ENCODE measurements at regions not wholly inside any gene's neighbourhood (a gene's known extent, or its start where the extent isn't known, plus 50 kb on each side); places are given as distances from the start of the nearest gene placed in this dataset.

DNA sequence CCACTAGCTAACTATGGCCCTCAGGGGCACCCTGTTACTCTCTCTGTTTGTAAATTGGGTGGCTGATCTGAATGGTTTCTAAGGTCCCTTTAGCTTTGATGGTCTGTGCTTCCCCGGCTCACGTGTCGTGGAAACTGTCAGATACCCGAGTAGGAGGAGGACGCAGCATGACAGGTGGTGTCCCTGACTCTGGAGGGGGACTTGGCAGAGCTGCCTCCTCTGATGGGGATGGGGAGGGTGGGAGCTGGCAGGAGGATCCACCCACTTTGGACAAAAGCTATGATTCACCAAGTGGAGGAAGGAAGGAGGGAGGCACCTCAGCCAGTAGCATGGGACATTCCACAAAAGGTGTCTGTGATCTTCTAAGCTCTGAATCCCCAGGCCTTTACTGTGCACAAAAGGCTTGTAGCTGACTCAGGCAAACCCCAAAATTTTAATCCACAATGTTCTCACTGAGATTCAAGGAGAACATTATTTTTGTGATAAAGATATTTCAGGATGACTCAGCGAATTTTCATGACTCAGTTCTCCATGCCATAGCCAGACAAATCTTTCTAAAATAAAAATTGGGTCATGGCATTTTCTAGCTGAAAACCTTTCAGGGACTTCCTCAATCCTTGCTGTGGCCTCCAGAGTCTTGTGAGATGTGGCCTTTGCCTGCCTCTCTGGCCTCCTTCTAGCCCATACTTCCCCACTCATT lies 131.0 kb upstream of the BRINP1 start:
- no peak for DNase-seq (ENCODE audit: low read depth in 2 of 2)

DNA sequence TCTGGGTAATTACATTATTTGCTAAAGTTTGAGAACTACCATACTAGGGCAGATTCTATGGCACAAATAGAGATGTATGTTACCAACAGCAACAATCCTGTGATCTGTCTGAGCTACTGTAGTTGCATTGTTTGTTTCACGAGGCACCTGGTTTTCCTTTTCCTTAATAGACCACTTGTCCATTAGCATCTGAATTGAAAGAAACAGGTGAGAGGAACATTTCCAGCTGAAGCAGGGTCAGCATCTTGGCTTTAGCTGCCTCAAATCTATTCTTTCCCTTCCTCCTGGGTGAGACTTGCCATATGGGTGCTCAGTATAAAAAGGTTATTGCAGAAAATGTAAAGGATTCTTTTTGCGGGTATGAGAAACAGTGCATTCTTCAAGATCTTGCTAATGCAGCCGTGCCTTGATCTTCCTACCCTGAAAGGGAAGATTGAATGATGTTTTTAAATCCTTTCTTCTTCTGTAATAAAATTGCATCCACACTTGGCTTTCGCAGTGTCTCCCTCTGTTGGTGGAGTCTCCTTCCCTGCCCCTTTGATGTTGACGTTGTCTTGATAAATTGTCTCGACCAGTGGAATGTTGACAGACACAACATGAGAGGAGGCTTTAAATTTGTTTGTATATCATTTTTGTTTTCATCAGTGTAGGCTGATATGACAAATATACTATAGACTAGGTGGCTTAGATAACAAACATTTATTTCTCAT lies 118.0 kb upstream of the BRINP1 start:
- DNase-seq (ENCODE audit: low read depth in 2 of 2), result no peak

DNA sequence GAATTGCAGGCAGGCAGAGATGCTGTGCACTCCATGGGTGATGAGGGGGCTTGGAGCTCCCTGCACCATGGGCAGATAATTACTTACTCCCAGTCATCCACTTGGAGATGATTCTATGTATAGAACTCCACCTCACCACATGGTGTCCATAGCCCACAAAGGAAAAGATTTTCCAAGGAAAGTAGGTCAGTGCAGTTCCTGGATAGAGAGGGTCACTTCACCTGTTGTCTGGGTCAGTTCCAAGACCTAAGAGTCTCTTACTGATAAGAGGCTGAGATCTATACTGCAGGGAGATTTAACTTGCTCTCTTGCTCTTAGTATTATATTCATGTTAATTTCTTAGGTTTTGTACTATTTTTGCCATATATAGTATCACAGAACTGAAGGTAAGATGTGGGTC lies 113.9 kb upstream of the BRINP1 start:
- DNase-seq (ENCODE audit: low read depth in 2 of 2), result no peak

DNA sequence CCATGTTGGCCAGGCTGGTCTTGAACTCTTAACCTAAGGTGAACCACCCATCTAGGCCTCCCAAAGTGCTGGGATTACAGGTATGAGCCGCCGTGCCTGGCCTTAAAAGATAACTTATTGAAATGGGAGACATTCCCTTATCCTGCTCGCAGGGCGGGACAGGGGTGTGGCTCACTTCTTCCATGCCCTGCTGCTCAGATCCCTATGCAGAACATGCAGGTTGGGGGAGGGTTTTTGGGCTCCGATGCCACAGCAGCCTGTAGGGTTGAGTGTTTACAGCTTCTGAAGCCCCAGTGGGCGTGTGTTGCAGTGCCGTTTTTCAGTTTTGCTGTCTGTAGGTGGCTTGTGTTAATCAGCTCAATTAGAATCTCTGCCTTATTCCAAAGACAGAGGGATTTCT lies 108.0 kb upstream of the BRINP1 start:
- no peak for DNase-seq (ENCODE audit: low read depth in 2 of 2)

DNA sequence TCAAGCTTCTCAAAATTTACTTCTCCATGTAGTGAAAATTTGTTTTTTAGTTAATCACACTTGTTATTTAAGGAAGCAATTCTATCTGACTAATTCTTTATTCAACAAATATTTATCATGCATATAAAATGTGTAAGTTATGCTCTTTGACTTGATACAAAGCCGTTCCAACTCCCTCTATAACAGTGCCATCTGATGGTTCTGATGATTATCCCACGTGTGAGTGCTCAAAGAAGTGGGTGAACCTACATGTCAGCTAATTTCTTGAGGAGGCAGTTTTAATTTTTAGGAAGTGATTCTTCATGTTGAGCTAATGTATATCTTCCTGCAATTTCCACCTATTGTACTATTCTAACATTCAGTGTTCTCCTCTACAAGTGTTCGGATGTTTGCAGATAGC lies 88.8 kb upstream of the BRINP1 start:
- DNase-seq (ENCODE audit: low read depth in 2 of 2), result no peak

DNA sequence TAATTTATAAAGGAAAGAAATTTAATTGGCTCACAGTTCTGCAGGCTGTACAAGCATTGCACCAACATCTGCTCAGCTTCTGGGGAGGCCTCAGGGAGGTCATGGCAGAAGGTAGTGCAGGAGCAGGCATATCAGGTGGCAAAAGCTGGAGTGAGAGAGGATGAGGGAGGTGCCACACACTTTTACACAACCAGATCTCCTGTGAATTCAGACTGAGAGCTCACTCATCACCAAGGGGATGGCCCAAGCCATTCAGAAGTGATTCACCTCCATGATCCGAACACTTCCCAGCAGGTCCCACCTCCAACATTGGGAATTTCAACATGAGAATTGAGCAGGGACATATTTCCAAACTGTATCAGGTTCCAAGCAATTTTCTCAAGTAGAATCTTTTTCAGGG lies 84.7 kb upstream of the BRINP1 start:
- DNase-seq (ENCODE audit: low read depth in 2 of 2), result no peak

DNA sequence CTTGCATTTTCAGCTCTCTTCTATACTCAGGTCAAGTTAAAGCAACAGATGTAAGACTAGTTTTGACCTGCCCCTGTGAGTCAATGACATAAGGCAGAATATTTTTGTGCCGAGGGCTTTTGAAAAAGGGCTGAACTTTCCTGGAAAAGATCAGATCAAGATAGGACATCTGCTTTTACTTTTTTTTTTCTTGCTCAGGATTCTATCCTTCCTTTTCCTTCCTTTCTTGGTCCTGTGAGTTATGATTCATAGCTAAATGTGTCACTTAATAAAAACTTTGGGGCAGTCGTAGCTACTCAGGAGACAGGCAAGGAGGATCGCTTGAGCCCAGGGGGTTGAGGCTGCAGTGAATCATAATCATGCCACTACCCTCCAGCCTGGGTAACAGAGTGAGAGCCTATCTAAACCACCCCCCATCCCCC lies 84.3 kb upstream of the BRINP1 start:
- DNase-seq (ENCODE audit: low read depth in 2 of 2), result no peak

DNA sequence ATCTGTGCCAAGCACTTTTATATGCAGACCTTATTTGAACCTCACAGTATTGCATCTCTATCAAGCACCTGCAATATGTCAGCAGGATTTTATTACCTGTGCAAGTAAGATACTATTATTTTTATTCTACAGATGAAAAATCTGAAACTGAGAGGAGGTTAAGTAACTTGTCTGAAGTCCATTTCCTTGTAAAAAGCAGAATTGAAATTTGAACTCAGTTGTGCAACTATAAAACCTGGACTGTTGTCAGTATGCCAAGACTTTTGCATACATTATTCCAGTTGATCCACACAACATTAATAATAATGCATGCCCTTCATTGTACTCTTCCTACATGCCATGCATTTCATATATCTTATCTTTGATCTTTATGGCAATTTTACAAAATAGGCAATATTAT lies 82.2 kb upstream of the BRINP1 start:
- no peak for DNase-seq (ENCODE audit: low read depth in 2 of 2)

DNA sequence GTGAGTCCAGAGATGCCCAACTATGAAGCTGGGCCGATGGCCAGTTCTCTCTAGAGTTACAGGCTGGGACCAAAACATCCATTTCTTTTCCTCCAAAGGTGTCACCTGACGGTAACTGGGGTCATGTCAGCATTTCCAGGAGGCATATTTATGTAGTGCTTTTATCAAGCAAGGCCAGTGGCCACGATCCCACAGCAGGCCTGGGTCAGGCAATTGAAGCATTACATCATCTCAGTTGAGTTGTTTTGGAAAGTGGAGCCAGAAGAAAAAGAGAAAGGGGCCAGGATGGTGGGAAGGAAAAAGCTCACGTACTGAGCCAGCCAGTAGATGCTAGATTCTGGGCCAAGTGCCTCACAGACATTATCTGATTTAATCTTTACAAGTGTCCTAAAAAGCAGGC lies 73.9 kb upstream of the BRINP1 start:
- no peak for DNase-seq (ENCODE audit: low read depth in 2 of 2)

DNA sequence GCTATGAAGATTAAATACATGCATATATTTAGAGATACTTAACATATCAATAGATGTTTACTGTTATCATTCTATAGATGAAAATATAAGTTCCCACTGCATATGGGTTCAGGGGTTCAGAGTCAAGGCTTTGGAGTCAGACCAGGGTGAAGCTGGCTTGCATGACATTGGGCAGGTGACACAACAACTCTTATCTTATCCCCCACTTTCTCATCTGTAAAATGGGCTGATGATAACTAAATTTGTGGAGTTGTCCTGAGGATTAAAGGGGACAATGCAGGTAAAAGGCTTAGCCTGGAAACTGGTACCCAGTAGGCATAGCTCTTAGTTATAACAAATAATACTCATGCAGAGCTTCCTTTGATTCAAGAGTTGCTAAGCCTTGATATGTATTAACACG lies 72.6 kb upstream of the BRINP1 start:
- DNase-seq (ENCODE audit: low read depth in 2 of 2), result no peak

DNA sequence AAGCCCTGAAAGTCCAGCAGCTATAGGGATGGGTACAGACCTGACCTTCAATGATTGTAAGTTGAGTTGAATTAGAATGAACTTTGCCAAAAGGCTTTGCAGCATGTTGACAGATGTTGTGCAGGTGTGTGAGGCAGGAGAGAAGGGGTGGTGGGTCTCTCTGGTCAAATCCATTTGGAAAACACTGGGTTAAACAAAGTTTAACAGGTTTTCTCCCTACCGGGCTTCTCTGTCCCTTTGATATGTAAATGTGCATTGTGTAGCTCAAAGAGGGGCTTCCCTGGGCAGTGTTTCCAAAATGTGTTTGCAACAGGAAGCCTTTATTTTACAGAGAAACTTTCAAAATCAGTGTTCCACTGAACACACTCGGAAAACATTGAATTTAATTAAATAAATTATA lies 72.1 kb upstream of the BRINP1 start:
- DNase-seq (ENCODE audit: low read depth in 2 of 2), result no peak

DNA sequence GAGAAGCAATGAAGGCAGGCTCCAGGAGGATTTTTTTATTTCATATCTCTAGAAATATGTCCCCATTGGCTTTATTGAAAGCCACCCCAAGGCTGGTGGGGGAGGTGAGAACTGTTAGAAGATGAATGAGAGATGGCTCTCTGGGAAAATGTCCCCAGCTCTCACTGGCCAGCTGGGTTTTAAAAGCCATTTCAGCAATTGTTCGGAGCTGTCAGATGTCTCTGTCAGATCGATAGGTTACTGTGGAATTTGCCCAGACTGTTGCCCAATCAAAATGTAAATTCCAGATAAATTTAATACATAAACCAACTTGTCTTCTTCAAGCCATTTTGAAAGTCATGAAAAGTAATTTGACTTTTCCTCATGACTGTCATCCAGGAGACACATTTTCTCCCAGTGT lies 67.0 kb upstream of the BRINP1 start:
- no peak for DNase-seq (ENCODE audit: low read depth in 2 of 2)

DNA sequence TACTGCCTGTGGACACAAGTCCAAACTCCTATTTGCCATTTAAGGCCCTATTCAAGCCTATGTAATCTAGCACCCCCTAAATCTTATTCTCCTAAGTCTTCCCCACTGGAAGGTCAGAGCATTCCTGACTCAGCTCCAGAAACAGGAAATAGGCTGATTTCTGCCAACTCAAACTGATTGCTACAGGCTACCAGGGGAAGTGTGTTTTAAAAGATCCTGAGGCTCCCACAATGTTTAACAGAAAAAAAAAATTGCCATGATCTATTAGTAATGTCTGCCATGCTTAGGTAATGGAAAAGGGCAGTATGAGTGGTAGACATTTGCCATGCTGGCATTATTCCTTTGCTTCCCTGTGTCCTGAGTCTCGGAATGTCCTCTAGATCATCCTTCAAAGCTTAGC lies 65.8 kb upstream of the BRINP1 start:
- DNase-seq (ENCODE audit: low read depth in 2 of 2), result no peak

DNA sequence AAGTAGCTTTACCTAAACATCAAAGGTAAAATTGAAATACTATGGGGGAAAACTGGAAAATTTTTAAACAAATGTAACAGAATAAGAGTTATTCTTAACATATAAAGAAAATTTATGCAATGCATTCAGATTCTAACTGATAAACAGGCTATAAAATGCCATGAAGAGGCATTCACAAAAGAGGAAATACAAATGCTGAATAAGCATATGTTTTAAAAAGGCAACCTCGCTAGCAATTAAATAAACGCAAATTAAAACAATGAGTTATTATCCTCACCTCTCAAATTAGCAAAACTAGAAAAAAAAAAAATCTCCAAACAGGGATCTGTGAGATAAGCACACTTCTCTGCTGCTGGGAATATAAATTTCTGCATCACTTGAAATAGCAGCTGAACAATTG lies 63.2 kb upstream of the BRINP1 start:
- DNase-seq (ENCODE audit: low read depth in 2 of 2), result no peak

DNA sequence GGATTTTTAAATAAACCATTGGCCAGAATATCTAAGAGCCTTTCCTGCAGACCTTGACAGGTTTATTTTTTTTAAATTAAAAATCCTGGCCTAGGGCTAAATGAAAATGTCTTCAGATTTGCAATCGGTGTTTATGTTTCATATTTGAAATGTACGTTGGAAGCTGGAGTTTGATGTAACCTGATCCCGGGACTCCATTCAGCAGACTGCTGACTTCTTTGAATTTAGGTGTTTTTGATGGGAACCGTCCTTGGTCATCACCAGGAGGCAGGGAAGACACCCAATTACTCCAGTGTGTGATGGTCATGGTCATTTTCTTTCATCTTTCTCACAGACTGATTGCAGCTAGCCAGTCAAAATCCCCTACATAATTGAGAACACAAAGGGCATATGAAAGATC lies 60.1 kb upstream of the BRINP1 start:
- no peak for DNase-seq (ENCODE audit: low read depth in 2 of 2)

DNA sequence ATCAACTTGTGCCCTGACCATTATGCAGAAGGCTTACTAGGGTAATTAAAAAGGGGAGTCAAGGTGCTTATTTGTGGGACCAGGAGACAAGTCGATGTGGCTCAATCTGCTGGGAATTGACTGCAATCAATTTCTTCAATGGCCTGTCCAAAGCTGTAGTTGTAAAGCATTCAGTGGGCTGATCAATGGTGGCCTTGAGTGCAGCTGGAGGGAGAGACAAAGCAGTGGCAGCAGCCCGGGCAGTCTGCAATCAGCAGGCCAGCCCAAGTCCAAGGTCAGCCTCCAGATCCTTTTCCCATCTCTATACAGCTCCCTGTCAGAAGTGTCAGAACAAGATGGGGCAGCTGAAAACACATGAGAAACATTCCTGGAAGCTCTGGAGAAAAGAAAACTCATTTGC lies 51.0 kb upstream of the BRINP1 start:
- DNase-seq (ENCODE audit: low read depth in 2 of 2), result no peak

Measured in stimulated activated CD4-positive, alpha-beta T cell treated with anti-CD3 and anti-CD28 coated beads, Interleukin-4, amount 100 ng/mL, for 48 hours (primary cell).